ENCODE measurements at regions not wholly inside any gene's neighbourhood (a gene's known extent, or its start where the extent isn't known, plus 50 kb on each side); places are given as distances from the start of the nearest gene placed in this dataset.
A peak's percentile ranks its signal among the peaks of the same experiment; 100 is the strongest.

DNA sequence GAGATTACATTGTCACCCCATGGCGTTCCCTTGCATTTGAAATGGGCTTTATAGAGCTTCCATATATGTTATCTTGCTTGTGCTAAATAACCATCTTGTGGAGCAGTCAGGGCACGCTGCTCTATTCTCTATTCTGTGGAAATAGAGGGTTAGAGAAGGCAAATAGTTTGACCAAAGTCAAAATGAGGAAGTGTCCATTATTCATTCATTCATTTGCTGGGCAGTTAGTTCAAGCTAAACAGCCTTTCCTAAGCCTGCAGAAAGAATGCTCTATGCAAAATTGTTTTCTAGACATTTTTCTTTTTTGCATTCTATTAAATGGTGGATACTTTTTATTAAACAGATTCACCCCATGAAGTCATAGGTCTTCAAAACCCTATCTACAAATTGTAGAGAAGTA, 67.8 kb upstream of the ELAC2 start:
- intact Hi-C loops (cut with DNase I): no loop called here
- ATAC-seq (no peak), DNase-seq (ENCODE audit: missing footprints) (no peak)

DNA sequence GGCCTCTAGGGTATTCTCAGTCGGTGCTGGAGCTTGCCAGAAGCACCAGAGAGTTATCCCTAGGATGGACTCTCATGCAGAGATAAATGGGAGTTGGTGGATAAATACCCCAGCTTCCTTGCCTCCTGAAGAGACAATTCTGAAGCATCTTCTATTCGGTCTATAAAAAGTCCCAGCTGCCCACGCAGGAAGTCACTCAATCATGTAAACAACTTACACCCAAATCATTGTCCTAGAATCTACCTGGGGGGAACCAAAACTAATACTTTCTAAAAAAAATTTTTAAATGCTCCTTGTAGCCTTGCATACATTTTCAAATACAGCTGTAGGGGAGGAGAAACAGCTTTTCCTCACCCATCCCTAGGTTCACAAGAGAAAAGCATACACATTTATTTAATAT, 66.6 kb upstream of the ELAC2 start:
- no peak for ATAC-seq
- no peak for DNase-seq (ENCODE audit: missing footprints)
- intact Hi-C loops (cut with DNase I): no loop called here

DNA sequence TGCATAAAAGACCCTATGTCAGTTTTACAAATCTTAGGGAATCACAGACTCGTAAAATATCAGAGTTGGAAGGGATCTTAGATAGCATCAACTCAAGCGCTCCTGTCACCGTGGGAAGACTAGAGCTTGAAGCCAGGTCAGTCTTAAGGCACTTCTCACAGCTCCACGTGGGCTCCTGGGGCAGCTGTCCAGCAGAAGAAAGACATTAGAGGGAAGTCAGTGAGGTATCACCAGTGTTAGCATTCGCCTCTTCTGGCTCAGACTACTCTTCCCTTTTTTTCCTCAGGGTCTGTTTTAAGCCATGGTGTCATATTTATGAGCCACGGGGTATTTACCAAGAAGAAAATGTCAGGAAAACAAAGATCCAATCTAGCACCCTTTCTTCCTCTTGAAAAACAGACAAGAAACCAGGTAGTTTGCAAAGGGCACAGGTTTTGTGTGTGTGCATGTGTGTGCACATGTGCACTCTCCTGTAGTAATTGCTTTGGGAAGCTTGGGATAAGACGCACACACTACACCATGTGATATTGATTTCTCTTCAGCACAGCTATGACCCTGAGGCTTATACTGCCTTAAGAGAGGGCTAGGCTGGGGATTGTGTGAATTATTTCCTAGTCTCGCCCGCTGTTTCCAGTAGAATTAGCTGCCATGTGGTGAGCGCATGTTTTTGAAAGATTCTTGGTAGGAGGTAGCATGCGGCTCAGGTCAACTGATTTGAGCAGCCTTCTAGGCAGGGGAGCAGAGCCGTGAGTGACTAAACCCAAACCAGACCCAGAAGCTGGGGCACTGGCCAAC, 61.0 kb upstream of the ELAC2 start:
- no peak for ATAC-seq
- intact Hi-C loops (cut with DNase I): no loop called here
- DNase-seq (ENCODE audit: missing footprints): no peak

DNA sequence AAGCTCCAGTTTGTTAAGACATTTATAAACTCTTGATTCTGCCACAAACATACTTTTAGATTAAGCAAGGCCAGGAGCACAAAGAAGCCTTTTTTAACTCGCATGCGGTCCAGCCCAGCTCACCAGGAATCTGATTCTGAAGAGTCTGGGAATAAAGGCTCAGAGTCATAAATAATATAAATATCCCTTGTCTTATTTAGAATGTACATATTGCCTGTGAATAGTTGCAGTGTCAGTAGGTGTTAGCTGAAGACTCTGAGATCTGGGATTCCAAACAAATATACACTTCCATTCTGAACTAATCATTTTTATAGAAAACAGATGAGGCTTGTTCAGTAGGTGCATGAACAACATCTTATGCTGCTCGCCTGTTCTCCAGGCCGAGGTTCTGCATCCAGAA, 59.1 kb upstream of the ELAC2 start:
- DNase-seq (ENCODE audit: missing footprints) (no peak), ATAC-seq (no peak)
- intact Hi-C loops (cut with DNase I): no loop called here

DNA sequence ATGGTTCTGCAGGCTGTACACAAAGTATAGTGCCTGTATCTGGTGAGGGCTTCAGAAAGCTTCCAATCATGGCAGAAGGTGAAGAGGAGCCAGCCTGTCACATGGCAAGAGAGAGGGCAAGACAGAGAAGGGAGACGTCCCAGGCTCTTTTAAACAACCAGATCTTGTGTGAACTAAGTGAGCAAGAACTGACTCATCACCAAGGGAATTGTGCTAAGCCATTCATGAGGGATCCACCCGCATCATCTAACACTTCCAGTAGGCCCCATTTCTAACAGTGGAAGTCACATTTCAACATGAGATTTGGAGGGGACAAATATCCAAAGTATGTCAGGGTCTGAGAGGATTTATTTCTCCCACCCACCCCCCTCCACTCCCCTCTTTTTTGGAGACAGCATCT, 56.2 kb upstream of the ELAC2 start:
- peak; percentile 87 for ATAC-seq
- intact Hi-C loops (cut with DNase I): no loop called here
- no peak for DNase-seq (ENCODE audit: missing footprints)

DNA sequence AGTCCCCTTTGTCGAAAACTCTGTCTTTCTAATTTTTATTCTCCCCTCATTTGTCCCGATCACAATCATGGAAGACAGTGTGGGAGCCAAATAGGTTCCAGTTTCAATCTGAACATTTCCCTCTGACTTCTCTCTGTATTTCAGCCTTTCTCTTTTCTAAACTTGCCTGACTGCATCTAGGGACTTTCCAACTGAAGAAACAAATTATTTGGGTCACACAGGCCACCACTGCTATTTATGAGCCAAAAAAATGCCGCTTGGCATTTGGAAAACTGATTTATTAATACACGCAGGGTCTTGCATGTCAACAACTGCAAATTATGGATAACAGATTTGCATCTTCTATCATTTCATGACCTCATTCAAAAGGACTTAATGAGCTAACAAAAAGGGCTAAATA, 55.2 kb upstream of the ELAC2 start:
- DNase-seq (ENCODE audit: missing footprints) (no peak), ATAC-seq (no peak)
- intact Hi-C loops (cut with DNase I): no loop called here

GRCh38 chr17:13070732-13071131, 52.9 kb upstream of the ELAC2 start:
- ATAC-seq (no peak), DNase-seq (ENCODE audit: missing footprints) (no peak)
- intact Hi-C loops (cut with DNase I): no loop called here

DNA sequence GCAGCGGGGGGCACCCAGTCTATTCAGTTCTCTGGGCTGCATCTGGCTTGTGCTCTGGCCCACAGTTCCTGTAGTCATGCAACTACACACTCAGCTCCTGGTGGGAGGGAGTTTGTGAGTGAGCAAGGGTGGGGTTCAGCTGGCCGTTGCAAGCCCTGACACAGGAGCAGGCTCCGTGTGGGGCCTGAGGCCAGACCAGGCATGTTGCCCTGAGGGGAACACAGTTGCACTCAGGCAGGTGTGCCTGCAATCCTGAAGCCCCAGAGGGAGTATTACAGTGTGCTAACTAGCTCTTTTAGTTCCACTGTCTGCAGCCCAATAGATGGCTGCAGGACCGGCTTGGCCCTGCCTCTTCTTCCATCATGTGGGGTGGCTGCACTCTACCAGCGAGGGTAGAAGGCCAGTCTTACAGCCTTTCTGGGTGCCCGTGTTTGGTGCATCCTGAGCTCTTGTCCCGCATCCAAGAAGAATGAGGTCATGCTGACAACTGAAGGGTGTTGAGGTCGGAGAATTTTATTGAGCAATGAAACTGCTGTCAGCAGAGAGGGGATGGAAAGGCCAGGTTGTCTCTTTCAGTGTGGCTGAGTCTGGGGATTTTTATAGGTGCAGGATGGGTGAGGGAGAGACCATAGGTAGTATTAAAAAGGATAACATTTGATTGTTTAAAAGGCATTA, 49.9 kb upstream of the ELAC2 start:
- ATAC-seq (no peak), DNase-seq (ENCODE audit: missing footprints) (no peak)
- intact Hi-C loops (cut with DNase I): no loop called here
